MM.1S (cell line): ENCODE measurements at regions not wholly inside any gene's neighbourhood (a gene's known extent, or its start where the extent isn't known, plus 50 kb on each side); places are given as distances from the start of the nearest gene placed in this dataset.

Source experiments
- DNase-seq: peaks from one replicate; pipeline ENCODE4 v3.0.0-alpha.2; 2015
- H2AFZ ChIP-seq: fragments of 300-600 bp; sonication (generic); 2 replicates; pipeline ENCODE4 v1.6.0; 2016; ENCODE audit warnings: antibody characterized with exemption, low read length
- H3F3A ChIP-seq: fragments of 300-600 bp; sonication (generic); 2 replicates; pipeline ENCODE4 v1.6.1; 2016; ENCODE audit warnings: mild to moderate bottlenecking, antibody characterized with exemption, low read length, moderate library complexity, mixed read lengths; ENCODE audit not compliant: insufficient read depth
- H3K27ac ChIP-seq: fragments of 300-600 bp; sonication (generic); 2 replicates; pipeline ENCODE4 v1.5.1; 2016; ENCODE audit warnings: mild to moderate bottlenecking, low read length
- H3K27me3 ChIP-seq: fragments of 300-600 bp; sonication (generic); replicated peaks from 2 replicates; pipeline ENCODE4 v1.6.0; 2016; ENCODE audit warnings: low read length; ENCODE audit not compliant: insufficient read depth
- H3K36me3 ChIP-seq: fragments of 300-600 bp; sonication (generic); replicated peaks from 2 replicates; pipeline ENCODE4 v1.6.1; 2016; ENCODE audit warnings: mild to moderate bottlenecking, low read length, mixed read lengths; ENCODE audit not compliant: insufficient read depth
- H3K4me1 ChIP-seq: fragments of 300-600 bp; sonication (generic); 2 replicates; pipeline ENCODE4 v1.6.1; 2016; ENCODE audit warnings: low read length, mixed read lengths
- H3K4me2 ChIP-seq: fragments of 300-600 bp; sonication (generic); 2 replicates; pipeline ENCODE4 v1.6.0; 2016; ENCODE audit warnings: low read depth, low read length
- H3K4me3 ChIP-seq: fragments of 300-600 bp; sonication (generic); 2 replicates; pipeline ENCODE4 v1.5.1; 2016; ENCODE audit warnings: low read length, mixed read lengths
- H3K79me2 ChIP-seq: fragments of 300-600 bp; sonication (generic); 2 replicates; pipeline ENCODE4 v1.6.1; 2016; ENCODE audit warnings: mixed run types, low read length, mixed read lengths
- H3K9ac ChIP-seq: fragments of 300-600 bp; sonication (generic); 2 replicates; pipeline ENCODE4 v1.6.1; 2016; ENCODE audit warnings: low read length, mixed read lengths
- H3K9me2 ChIP-seq: fragments of 300-600 bp; sonication (generic); replicated peaks from 2 replicates; pipeline ENCODE4 v1.6.1; 2016; ENCODE audit warnings: mild to moderate bottlenecking, low read length, mixed read lengths; ENCODE audit not compliant: insufficient read depth
- H3K9me3 ChIP-seq: fragments of 300-600 bp; sonication (generic); replicated peaks from 2 replicates; pipeline ENCODE4 v1.6.1; 2016; ENCODE audit warnings: mild to moderate bottlenecking, low read length, mixed read lengths; ENCODE audit not compliant: insufficient read depth
- H4K20me1 ChIP-seq: fragments of 300-600 bp; sonication (generic); 2 replicates; pipeline ENCODE4 v1.6.1; 2016; ENCODE audit warnings: mild to moderate bottlenecking, low read length, moderate library complexity, mixed read lengths; ENCODE audit not compliant: insufficient read depth
- CTCF ChIP-seq: fragments of 300-600 bp; sonication (generic); IDR thresholded peaks from 2 replicates; pipeline ENCODE4 v1.5.1; 2016; ENCODE audit warnings: antibody characterized with exemption, low read length, mixed read lengths
- EZH2 ChIP-seq: fragments of 300-600 bp; sonication (generic); optimal IDR thresholded peaks from 2 replicates; pipeline ENCODE3; 2017; ENCODE audit warnings: low read depth, mild to moderate bottlenecking, antibody characterized with exemption, low read length, mixed read lengths
- EZH2phosphoT487 ChIP-seq: fragments of 300-600 bp; sonication (generic); IDR thresholded peaks from 2 replicates; pipeline ENCODE4 v1.6.1; 2018; ENCODE audit warnings: antibody characterized with exemption, low read length

GRCh38 chr3:110069761-110070160 is 732.4 kb upstream of the DPPA4 start:
- Histone ChIP-seq H3K4me2 (peak overlapping the region; percentile 30; the same call in 1 of the 2 replicates), H3K79me2 (no peaks in the 10 kb centered on the region), H3K4me1 (peaks cover 38% of the 10 kb centered on the region), H3K27me3 (no peaks in the 10 kb centered on the region), H3K9ac (peak overlapping the region; percentile 11; the same call in 1 of the 2 replicates), H4K20me1 (no peaks in the 10 kb centered on the region), H3K36me3 (no peaks in the 10 kb centered on the region), H3K9me3 (no peaks in the 10 kb centered on the region), H2AFZ (no peak overlapping the region), H3K9me2 (no peaks in the 10 kb centered on the region), H3K4me3 (no peak overlapping the region), H3K27ac (peak overlapping the region; percentile 65; the same call in 1 of the 2 replicates), H3F3A (peaks cover 18% of the 10 kb centered on the region)
- no peak for DNase-seq
- TF ChIP-seq CTCF (no peak), EZH2phosphoT487 (no peak), EZH2 (no peak)

- TF ChIP-seq EZH2phosphoT487: no peak
- TF ChIP-seq CTCF: no peak
- TF ChIP-seq EZH2: no peak
- Histone ChIP-seq H2AFZ (no peak overlapping the region), H3K9ac (peak overlapping the region; percentile 35; the same call in 1 of the 2 replicates), H4K20me1 (no peaks in the 10 kb centered on the region), H3K4me2 (peak overlapping the region; percentile 30; the same call in 1 of the 2 replicates), H3K9me2 (no peaks in the 10 kb centered on the region), H3K27ac (peak overlapping the region; percentile 65), H3K4me1 (peaks cover 38% of the 10 kb centered on the region), H3K79me2 (no peaks in the 10 kb centered on the region), H3K4me3 (no peak overlapping the region), H3K27me3 (no peaks in the 10 kb centered on the region), H3F3A (peaks cover 18% of the 10 kb centered on the region), H3K9me3 (no peaks in the 10 kb centered on the region), H3K36me3 (no peaks in the 10 kb centered on the region)
- DNase-seq: peak; percentile 74
Observed at GRCh38 chr3:110070161-110070916, 733.0 kb upstream of the DPPA4 start.

GRCh38 chr3:110074095-110074494 is 736.7 kb upstream of the DPPA4 start:
- Histone ChIP-seq H3K9me2 (no peaks in the 10 kb centered on the region), H3K9me3 (no peaks in the 10 kb centered on the region), H3K27me3 (no peaks in the 10 kb centered on the region), H3F3A (peaks cover 5% of the 10 kb centered on the region; the same call in 1 of the 2 replicates), H2AFZ (no peak overlapping the region), H3K4me3 (no peak overlapping the region), H3K4me1 (peaks cover 19% of the 10 kb centered on the region), H4K20me1 (no peaks in the 10 kb centered on the region), H3K9ac (no peak overlapping the region), H3K27ac (no peak overlapping the region), H3K4me2 (no peak overlapping the region), H3K36me3 (no peaks in the 10 kb centered on the region), H3K79me2 (no peaks in the 10 kb centered on the region)
- no peak for DNase-seq
- TF ChIP-seq EZH2phosphoT487 (no peak), EZH2 (no peak), CTCF (no peak)
